A549 (cell line): ENCODE measurements at regions not wholly inside any gene's neighbourhood (a gene's known extent, or its start where the extent isn't known, plus 50 kb on each side); places are given as distances from the start of the nearest gene placed in this dataset.

ENCODE experiments used
- ATAC-seq, 2 experiments: fragments of 200-7000 bp in 1 of 2; fragments of >200 bp in 1 of 2; cut with Nextera tagmentation in 1 of 2; cut with Tn5 transposase in 1 of 2; 3 replicates each; pipeline versions ENCODE4 v1.8.0 to v1.9.1; 2018 to 2020; ENCODE audit warnings: mild to moderate bottlenecking in 1 of 2, moderate library complexity in 1 of 2
- CTCF ChIA-PET: fragments of 300-600 bp; sonication (Branson Sonifier 250); formaldehyde crosslinking; extraction: SDS; loops from one replicate; lab custom pipeline; 2021; ENCODE audit warnings: antibody characterized with exemption, inconsistent platforms; lab: Yijun Ruan, JAX
- POLR2A ChIA-PET: fragments of 350-600 bp; formaldehyde crosslinking; extraction: SDS; loops from one replicate; lab custom pipeline; 2021; ENCODE audit warnings: antibody characterized with exemption, inconsistent platforms; lab: Yijun Ruan, JAX
- DNase-seq, 2 experiments: peaks; one replicate each; pipeline versions ENCODE4 v3.0.0 to v3.0.0-alpha.2; 2011 to 2016; ENCODE audit warnings: low read depth in 1 of 2, low spot score in 1 of 2
- FAIRE-seq: peaks from 2 replicates; lab custom pipeline; 2011; peaks lifted over from hg19 to GRCh38; lab: Jason Lieb, UNC
- H3K27ac ChIP-seq, 2 experiments: fragments of >200 bp; sonication (Bioruptor Twin); formaldehyde crosslinking; 3 replicates each; pipeline ENCODE4 v1.5.1; 2016 to 2017
- H3K4me1 ChIP-seq: fragments of >200 bp; sonication (Bioruptor Twin); formaldehyde crosslinking; 3 replicates; pipeline ENCODE4 v1.6.1; 2016
- H3K4me2 ChIP-seq: fragments of >200 bp; sonication (Bioruptor Twin); formaldehyde crosslinking; 3 replicates; pipeline ENCODE4 v1.6.1; 2016
- H3K4me3 ChIP-seq: fragments of >200 bp; sonication (Bioruptor Twin); formaldehyde crosslinking; 3 replicates; pipeline ENCODE4 v1.5.1; 2016
- H3K9me3 ChIP-seq: fragments of >200 bp; sonication (Bioruptor Twin); formaldehyde crosslinking; 3 replicates; pipeline ENCODE4 v1.6.1; 2016
- BCL3 ChIP-seq: fragments of >200 bp; sonication (Bioruptor Twin); formaldehyde crosslinking; IDR thresholded peaks from 3 replicates; pipeline ENCODE4 v1.6.1; 2016
- CBX2 ChIP-seq: fragments of 200-600 bp; sonication (generic); IDR thresholded peaks from 2 replicates; pipeline ENCODE4 v1.6.1; 2016; ENCODE audit warnings: low read depth, mild to moderate bottlenecking, borderline replicate concordance
- CEBPB ChIP-seq, 2 experiments: fragments of >200 bp in 1 of 2; sonication (Bioruptor Twin) in 1 of 2; formaldehyde crosslinking in 1 of 2; IDR thresholded peaks; 2 replicates each; pipeline ENCODE4 v1.6.1; 2012 to 2016
- E2F6 ChIP-seq: IDR thresholded peaks from 2 replicates; pipeline ENCODE4 v1.6.1; 2012; ENCODE audit warnings: low read depth, borderline replicate concordance
- EHF ChIP-seq: fragments of 250-450 bp; sonication (Bioruptor Pico); IDR thresholded peaks from 2 replicates; pipeline ENCODE4 v1.5.0; 2020; ENCODE audit warnings: mild to moderate bottlenecking
- EHMT2 ChIP-seq: fragments of 200-600 bp; sonication (generic); IDR thresholded peaks from 2 replicates; pipeline ENCODE4 v1.6.1; 2016; ENCODE audit warnings: antibody characterized with exemption, low read depth, mild to moderate bottlenecking, moderate library complexity
- FOSB ChIP-seq: fragments of 250-450 bp; sonication (Bioruptor Pico); IDR thresholded peaks from 2 replicates; pipeline ENCODE4 v1.5.0; 2020; ENCODE audit warnings: mild to moderate bottlenecking, moderate library complexity
- FOSL2 ChIP-seq, 2 experiments: fragments of 450-650 bp in 1 of 2; fragments of >200 bp in 1 of 2; sonication (Bioruptor Twin) in 1 of 2; formaldehyde crosslinking; IDR thresholded peaks; 2 replicates each; pipeline versions ENCODE4 v1.5.0 to v1.6.1; 2016 to 2020; ENCODE audit warnings: mild to moderate bottlenecking in 1 of 2, moderate library complexity in 1 of 2
- FOXS1 ChIP-seq: fragments of 250-450 bp; sonication (Bioruptor Pico); IDR thresholded peaks from 2 replicates; pipeline ENCODE4 v1.5.0; 2020; ENCODE audit warnings: mild to moderate bottlenecking, moderate library complexity
- HES2 ChIP-seq: fragments of >200 bp; sonication (Bioruptor Twin); formaldehyde crosslinking; IDR thresholded peaks from 2 replicates; pipeline ENCODE4 v1.6.1; 2016
- HMGXB4 ChIP-seq: fragments of 250-450 bp; sonication (Bioruptor Pico); IDR thresholded peaks from 2 replicates; pipeline ENCODE4 v1.5.0; 2021; ENCODE audit warnings: mild to moderate bottlenecking, moderate library complexity, borderline replicate concordance
- HOXB13 ChIP-seq: fragments of 250-450 bp; sonication (Bioruptor Pico); IDR thresholded peaks from 2 replicates; pipeline ENCODE4 v1.5.0; 2020; ENCODE audit warnings: low read depth, mild to moderate bottlenecking, moderate library complexity
- HOXB5 ChIP-seq: fragments of 250-450 bp; sonication (Bioruptor Pico); IDR thresholded peaks from 2 replicates; pipeline ENCODE4 v1.5.0; 2020; ENCODE audit warnings: mild to moderate bottlenecking, moderate library complexity
- JUN ChIP-seq, 2 experiments: fragments of >200 bp; sonication (Bioruptor Twin); formaldehyde crosslinking; IDR thresholded peaks; 2 replicates in 1 of 2; 3 replicates in 1 of 2; pipeline ENCODE4 v1.6.1; 2016 to 2017
- MAFK ChIP-seq: fragments of 450-650 bp; IDR thresholded peaks from 2 replicates; pipeline ENCODE4 v1.6.1; 2014; ENCODE audit not compliant: partially characterized antibody
- MAZ ChIP-seq: fragments of 150-350 bp; IDR thresholded peaks from 2 replicates; pipeline ENCODE4 v1.6.1; 2014; ENCODE audit warnings: antibody characterized with exemption, low read depth, low read length, borderline replicate concordance
- NFE2L2 ChIP-seq: fragments of 150-350 bp; conservative IDR thresholded peaks from 2 replicates; pipeline ENCODE4 v1.6.1; 2014; ENCODE audit warnings: low read length
- PBX3 ChIP-seq: IDR thresholded peaks from 2 replicates; pipeline ENCODE4 v1.6.1; 2012
- PHF8 ChIP-seq: fragments of 200-600 bp; sonication (generic); IDR thresholded peaks from 2 replicates; pipeline ENCODE4 v1.6.1; 2016; ENCODE audit warnings: low read depth, mild to moderate bottlenecking, antibody characterized with exemption, moderate library complexity, borderline replicate concordance
- POLR2AphosphoS2 ChIP-seq: conservative IDR thresholded peaks from 2 replicates; pipeline ENCODE4 v1.6.1; 2012; ENCODE audit warnings: low read length, improper control_type of control experiment, inconsistent platforms
- RARB ChIP-seq: fragments of 250-450 bp; sonication (Bioruptor Pico); IDR thresholded peaks from 2 replicates; pipeline ENCODE4 v1.8.0; 2021; ENCODE audit warnings: mild to moderate bottlenecking, moderate library complexity
- RCOR1 ChIP-seq: fragments of 150-350 bp; IDR thresholded peaks from 2 replicates; pipeline ENCODE4 v1.6.1; 2014; ENCODE audit warnings: antibody characterized with exemption, low read length, low read depth
- RFX5 ChIP-seq: fragments of 450-650 bp; IDR thresholded peaks from 2 replicates; pipeline ENCODE4 v1.7.1; 2014; ENCODE audit warnings: antibody characterized with exemption, mild to moderate bottlenecking, moderate library complexity
- TFCP2L1 ChIP-seq: fragments of 250-450 bp; sonication (Bioruptor Pico); IDR thresholded peaks from 2 replicates; pipeline ENCODE4 v1.5.0; 2021; ENCODE audit warnings: mild to moderate bottlenecking
- USF2 ChIP-seq: fragments of 450-650 bp; IDR thresholded peaks from 2 replicates; pipeline ENCODE4 v1.6.1; 2014; ENCODE audit warnings: antibody characterized with exemption
- WGBS: methylation state at CpG from one replicate; pipeline ENCODE4 v1.1.6; 2017; ENCODE audit errors: missing lambda C conversion rate; 5-methylcytosine and 5-hydroxymethylcytosine counted together

GRCh38 chr4:62159876-62160275 lies 959.8 kb downstream of the ADGRL3 start:
- ATAC-seq = no peak
- 35% methylated on average over 4 of the region's 4 CpGs for WGBS
- Histone ChIP-seq H3K9me3 (no peaks in the 10 kb centered on the region), H3K27ac (no peak overlapping the region), H3K4me2 (no peak overlapping the region), H3K4me1 (no peaks in the 10 kb centered on the region), H3K4me3 (no peak overlapping the region)
- CTCF ChIA-PET = no interaction called here
- DNase-seq = no peak
- POLR2A ChIA-PET = no interaction called here
- TF ChIP-seq EHF (CRISPR knock-in tag) (no peak), FOXS1 (no peak), CEBPB (IDR thresholded peaks at IDR 0.05) (no peak), CBX2 (no peak), RARB (no peak), E2F6 (no peak), PHF8 (no peak), RCOR1 (no peak), FOSL2 (IDR thresholded peaks at IDR 0.05) (no peak), FOSL2 (CRISPR knock-in tag; IDR thresholded peaks at IDR 0.05) (no peak)
- FAIRE-seq = no peak

- CTCF ChIA-PET = no interaction called here
- no peaks in the 10 kb centered on the region for H3K4me1 ChIP-seq
- WGBS = 0% methylated on average over 1 of the region's 1 CpG
These were observed 959.2 kb downstream of the ADGRL3 start for GRCh38 chr4:62159306-62159705.

More at GRCh38 chr4:62159306-62159705, 959.2 kb downstream of the ADGRL3 start:
- Histone ChIP-seq H3K27ac (no peak overlapping the region), H3K4me3 (no peak overlapping the region), H3K9me3 (no peaks in the 10 kb centered on the region), H3K4me2 (no peak overlapping the region)
- TF ChIP-seq EHMT2 (no peak), MAZ (no peak), PBX3 (no peak), HOXB13 (CRISPR knock-in tag) (no peak), HMGXB4 (CRISPR knock-in tag) (no peak), NFE2L2 (no peak), JUN (IDR thresholded peaks at IDR 0.05) (no peak), BCL3 (no peak), TFCP2L1 (CRISPR knock-in tag) (no peak), FOXS1 (no peak), USF2 (no peak), POLR2AphosphoS2 (no peak), FOSB (CRISPR knock-in tag) (no peak), HES2 (no peak), RFX5 (no peak), HOXB5 (no peak), CBX2 (no peak), RCOR1 (no peak), MAFK (no peak)
- ATAC-seq (no peak), FAIRE-seq (no peak), DNase-seq (no peak)
- POLR2A ChIA-PET = no interaction called here
